ENCODE measurements at regions not wholly inside any gene's neighbourhood (a gene's known extent, or its start where the extent isn't known, plus 50 kb on each side); places are given as distances from the start of the nearest gene placed in this dataset.
"Not testable (repeated sequence)": the region's sequence is repeated elsewhere in the genome, so short reads cannot be mapped to it uniquely, and the experiment has no call there.

DNA sequence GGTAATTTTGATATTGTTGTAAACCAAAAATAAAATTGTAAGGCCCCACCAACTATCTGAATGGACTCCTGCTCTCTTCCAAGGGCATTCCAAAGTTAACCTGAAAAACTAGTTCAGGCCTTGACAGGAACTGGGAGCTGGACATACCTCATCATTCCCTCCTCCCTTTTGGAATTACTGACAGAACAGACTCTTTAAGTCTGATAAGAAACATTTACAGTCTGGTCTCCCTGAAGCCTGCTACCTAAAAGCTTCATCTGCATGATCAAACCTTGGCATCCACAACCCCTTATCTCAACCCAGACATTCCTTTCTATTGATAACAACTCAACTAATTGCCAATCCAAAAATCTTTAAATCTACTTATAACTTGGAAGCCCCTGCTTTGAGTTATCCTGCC is 123.8 kb downstream of the TLR5 start:
- no peak for DNase-seq (ENCODE audit: low read depth)
- TF ChIP-seq MYC (IDR thresholded peaks at IDR 0.05; ENCODE audit: low read depth, low read length) = no peak
- TF ChIP-seq, protein P1, sequence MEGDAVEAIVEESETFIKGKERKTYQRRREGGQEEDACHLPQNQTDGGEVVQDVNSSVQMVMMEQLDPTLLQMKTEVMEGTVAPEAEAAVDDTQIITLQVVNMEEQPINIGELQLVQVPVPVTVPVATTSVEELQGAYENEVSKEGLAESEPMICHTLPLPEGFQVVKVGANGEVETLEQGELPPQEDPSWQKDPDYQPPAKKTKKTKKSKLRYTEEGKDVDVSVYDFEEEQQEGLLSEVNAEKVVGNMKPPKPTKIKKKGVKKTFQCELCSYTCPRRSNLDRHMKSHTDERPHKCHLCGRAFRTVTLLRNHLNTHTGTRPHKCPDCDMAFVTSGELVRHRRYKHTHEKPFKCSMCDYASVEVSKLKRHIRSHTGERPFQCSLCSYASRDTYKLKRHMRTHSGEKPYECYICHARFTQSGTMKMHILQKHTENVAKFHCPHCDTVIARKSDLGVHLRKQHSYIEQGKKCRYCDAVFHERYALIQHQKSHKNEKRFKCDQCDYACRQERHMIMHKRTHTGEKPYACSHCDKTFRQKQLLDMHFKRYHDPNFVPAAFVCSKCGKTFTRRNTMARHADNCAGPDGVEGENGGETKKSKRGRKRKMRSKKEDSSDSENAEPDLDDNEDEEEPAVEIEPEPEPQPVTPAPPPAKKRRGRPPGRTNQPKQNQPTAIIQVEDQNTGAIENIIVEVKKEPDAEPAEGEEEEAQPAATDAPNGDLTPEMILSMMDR (IDR thresholded peaks at IDR 0.05; ENCODE audit: low read depth, low read length) = no peak
- TF ChIP-seq MAX (IDR thresholded peaks at IDR 0.05; ENCODE audit: low read depth, low read length) = no peak
- TF ChIP-seq POLR2A (IDR thresholded peaks at IDR 0.05; ENCODE audit: extremely low read depth, insufficient read length) = no peak
- H3K4me3 ChIP-seq (ENCODE audit: low read depth, low read length) = no peak overlapping the region

DNA sequence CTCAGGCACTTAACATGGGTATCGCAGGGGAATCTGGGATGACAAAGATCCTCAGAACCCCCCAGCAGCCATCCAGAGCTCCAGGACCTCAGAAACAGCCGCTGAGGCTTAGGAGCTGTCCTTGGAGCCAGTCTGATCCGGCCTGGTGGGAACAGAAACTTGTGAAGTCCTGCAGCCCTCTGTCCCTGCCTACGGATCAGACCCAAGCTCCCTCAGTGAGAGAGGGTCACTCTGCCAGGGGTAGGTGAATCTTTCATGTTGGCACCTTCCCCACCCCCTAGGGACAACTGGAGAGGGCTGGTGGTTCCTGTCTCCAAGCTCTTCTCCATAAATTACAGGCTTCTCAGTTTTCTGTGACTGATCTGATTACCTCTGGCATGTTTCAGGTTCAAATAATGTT is 122.3 kb downstream of the TLR5 start:
- TF ChIP-seq POLR2A (IDR thresholded peaks at IDR 0.05; ENCODE audit: extremely low read depth, insufficient read length) (no peak), MAX (IDR thresholded peaks at IDR 0.05; ENCODE audit: low read depth, low read length) (no peak), MYC (IDR thresholded peaks at IDR 0.05; ENCODE audit: low read depth, low read length) (no peak)
- TF ChIP-seq, protein P1 (IDR thresholded peaks at IDR 0.05; ENCODE audit: low read depth, low read length) = no peak
- DNase-seq (ENCODE audit: low read depth) = no peak
- H3K4me3 ChIP-seq (ENCODE audit: low read depth, low read length) = no peak overlapping the region

DNA sequence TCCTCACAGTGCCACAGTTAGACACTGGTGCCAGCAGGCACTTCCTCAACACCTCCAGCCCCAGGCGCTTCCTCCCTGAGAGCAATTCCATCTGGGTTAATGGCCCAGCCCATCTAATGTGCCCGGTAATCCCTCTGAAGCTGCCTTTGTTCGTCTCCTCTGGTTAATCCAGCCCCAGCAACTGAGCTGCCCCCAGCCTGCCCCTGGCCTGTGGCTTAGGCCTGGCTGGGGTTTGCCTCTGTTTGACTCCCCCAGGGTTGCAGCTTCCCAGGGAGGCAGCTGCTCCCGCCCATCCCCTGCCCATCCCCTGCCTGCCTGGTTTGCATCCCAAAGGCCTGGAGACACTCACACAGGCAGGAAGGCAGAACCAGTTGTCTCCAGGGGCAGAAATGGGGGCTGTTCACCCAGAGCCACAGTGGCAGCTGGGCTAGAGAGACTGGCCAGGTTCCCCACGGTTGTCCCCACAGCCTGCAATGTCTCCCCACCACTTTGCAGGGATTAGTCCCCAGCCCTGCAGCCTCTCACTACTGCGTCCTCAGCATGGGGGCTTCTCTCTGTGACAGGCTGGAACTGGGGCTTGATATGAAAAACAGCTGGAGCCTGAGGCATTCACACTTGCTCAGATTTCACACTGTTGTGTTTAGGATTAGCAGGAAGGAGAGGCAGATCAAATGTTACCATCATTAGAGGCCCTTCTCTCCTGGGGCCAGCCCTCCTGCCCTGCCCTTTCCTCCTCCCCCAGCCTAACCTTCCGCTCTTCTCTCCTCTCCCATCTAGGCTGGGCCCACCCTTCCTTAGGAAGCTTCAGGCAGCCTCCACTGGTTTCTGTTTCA is 120.2 kb downstream of the TLR5 start:
- TF ChIP-seq MYC (IDR thresholded peaks at IDR 0.05; ENCODE audit: low read depth, low read length) (no peak), MAX (IDR thresholded peaks at IDR 0.05; ENCODE audit: low read depth, low read length) (no peak)
- no peak for DNase-seq (ENCODE audit: low read depth)
- no peak overlapping the region for H3K4me3 ChIP-seq (ENCODE audit: low read depth, low read length)

DNA sequence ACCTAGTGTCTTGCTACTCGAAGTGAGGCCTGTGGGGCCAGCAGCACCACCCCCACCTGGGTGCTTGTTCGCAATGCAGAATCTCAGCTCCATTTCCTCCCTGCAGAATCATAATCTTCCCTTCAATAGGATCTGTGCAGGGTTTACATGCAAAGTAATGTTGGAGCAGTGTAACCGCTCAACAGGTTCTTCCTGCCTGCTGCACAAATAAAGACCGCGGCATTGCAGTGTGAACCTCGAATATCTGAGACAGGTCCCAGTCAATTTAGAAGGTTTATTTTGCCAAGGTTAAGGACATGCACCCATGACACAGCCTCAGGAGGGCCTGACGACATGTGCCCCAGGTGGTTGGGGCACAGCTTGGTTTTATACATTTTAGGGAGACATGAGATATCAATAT is 119.2 kb downstream of the TLR5 start:
- no peak for DNase-seq (ENCODE audit: low read depth)
- H3K4me3 ChIP-seq (ENCODE audit: low read depth, low read length) = no peak overlapping the region
- TF ChIP-seq MYC (IDR thresholded peaks at IDR 0.05; ENCODE audit: low read depth, low read length) (no peak), POLR2A (IDR thresholded peaks at IDR 0.05; ENCODE audit: extremely low read depth, insufficient read length) (no peak), MAX (IDR thresholded peaks at IDR 0.05; ENCODE audit: low read depth, low read length) (no peak)
- TF ChIP-seq, protein P1 (IDR thresholded peaks at IDR 0.05; ENCODE audit: low read depth, low read length) = no peak

DNA sequence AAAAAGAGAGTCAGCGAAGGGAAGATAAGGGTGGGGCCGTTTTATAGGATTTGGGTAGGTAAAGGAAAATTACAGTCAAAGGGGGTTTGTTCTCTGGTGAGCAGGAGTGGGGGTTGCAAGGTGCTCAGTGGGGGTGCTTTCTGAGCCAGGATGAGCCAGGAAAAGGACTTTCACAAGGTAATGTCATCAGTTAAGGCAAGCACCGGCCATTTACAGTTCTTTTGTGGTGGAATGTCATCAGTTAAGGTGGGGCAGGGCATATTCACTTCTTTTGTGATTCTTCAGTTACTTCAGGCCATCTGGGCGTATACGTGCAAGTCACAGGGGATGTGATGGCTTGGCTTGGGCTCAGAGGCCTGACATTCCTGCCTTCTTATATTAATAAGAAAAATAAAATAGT is 118.6 kb downstream of the TLR5 start:
- not testable (repeated sequence) for H3K4me3 ChIP-seq (ENCODE audit: low read depth, low read length); DNase-seq (ENCODE audit: low read depth)

DNA sequence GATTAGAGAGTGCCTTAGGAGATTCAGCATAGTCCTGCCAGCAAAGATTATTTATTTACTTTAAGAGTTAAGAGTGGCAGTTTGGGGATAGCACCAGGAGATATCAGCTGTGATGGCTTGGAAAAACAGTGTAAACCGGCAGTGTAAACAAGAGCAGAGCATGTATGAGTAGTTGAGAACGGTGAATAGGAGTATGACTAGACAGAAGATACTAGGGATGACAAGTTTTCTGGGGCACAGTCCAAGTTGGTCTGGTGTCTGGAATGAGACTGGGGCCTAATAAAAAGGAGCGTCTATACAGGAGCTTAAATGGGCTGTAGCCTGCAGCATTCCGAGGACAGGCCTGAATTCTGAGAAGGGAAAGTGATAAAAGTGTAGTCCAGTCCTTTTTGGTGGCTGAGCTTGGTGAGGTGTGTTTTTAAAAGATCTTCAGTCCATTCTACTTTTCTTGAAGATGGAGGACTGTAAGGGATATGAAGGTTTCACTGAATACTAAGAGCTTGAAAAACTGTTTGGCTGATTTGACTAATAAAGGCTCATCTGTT is 117.8 kb downstream of the TLR5 start:
- not testable (repeated sequence) for DNase-seq (ENCODE audit: low read depth); H3K4me3 ChIP-seq (ENCODE audit: low read depth, low read length)

DNA sequence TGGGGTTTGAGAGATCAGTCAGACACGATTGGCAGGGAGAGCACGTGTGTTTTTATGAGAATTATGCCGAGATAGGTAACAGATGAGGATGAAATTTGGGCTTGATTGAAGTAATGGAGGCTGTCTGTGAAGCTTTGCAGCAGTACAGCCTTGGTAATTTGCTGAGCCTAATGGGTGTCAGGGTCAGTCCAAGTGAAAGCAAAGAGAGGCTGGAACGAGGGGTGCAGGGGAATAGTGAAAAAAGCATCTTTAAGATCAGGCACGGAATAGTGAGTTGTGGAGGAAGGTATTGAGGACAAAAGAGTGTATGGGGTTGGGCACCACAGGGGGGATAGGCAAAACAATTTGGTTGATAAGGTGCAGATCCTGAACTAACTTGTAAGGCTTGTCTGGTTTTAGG is 116.4 kb downstream of the TLR5 start:
- not testable (repeated sequence) for H3K4me3 ChIP-seq (ENCODE audit: low read depth, low read length); DNase-seq (ENCODE audit: low read depth)

- no peak for DNase-seq (ENCODE audit: low read depth)
- no peak for TF ChIP-seq POLR2A (IDR thresholded peaks at IDR 0.05; ENCODE audit: extremely low read depth, insufficient read length)
- H3K4me3 ChIP-seq (ENCODE audit: low read depth, low read length) = no peak overlapping the region
Observed at GRCh38 chr1:223029985-223030769, 112.9 kb downstream of the TLR5 start.

All from NB4 (cell line).